IMR-90 (cell line): ENCODE measurements at regions not wholly inside any gene's neighbourhood (a gene's known extent, or its start where the extent isn't known, plus 50 kb on each side); places are given as distances from the start of the nearest gene placed in this dataset.

Source experiments
- BHLHE40 ChIP-seq: fragments of 150-350 bp; IDR thresholded peaks from 2 replicates; pipeline ENCODE4 v1.6.1; 2016; ENCODE audit warnings: mild to moderate bottlenecking, low read depth, low read length
- CEBPB ChIP-seq: IDR thresholded peaks from 2 replicates; pipeline ENCODE4 v1.6.1; 2012; ENCODE audit warnings: low read depth, low read length, improper control_type of control experiment
- CTCF ChIP-seq: conservative IDR thresholded peaks from 2 replicates; pipeline ENCODE4 v1.5.1; 2012; ENCODE audit warnings: mild to moderate bottlenecking, low read depth, low read length, improper control_type of control experiment
- POLR2A ChIP-seq: IDR thresholded peaks from 2 replicates; pipeline ENCODE4 v1.6.1; 2012; ENCODE audit warnings: mild to moderate bottlenecking, low read depth, low read length
- RCOR1 ChIP-seq: IDR thresholded peaks from 2 replicates; pipeline ENCODE4 v1.6.1; 2012; ENCODE audit warnings: mild to moderate bottlenecking, low read length, improper control_type of control experiment; ENCODE audit not compliant: insufficient replicate concordance
- RFX5 ChIP-seq: IDR thresholded peaks from 2 replicates; pipeline ENCODE4 v1.8.0; 2012; ENCODE audit warnings: low read depth, mild to moderate bottlenecking, low read length, moderate library complexity
- TF ChIP-seq, protein P1 (sequence below): fragments of 150-350 bp; IDR thresholded peaks from 2 replicates; pipeline ENCODE4 v1.6.1; 2017; ENCODE audit warnings: mild to moderate bottlenecking, antibody characterized with exemption, low read length, low read depth

- TF ChIP-seq, protein P1, sequence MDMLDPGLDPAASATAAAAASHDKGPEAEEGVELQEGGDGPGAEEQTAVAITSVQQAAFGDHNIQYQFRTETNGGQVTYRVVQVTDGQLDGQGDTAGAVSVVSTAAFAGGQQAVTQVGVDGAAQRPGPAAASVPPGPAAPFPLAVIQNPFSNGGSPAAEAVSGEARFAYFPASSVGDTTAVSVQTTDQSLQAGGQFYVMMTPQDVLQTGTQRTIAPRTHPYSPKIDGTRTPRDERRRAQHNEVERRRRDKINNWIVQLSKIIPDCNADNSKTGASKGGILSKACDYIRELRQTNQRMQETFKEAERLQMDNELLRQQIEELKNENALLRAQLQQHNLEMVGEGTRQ, result no peak
- TF ChIP-seq CTCF (no peak), RFX5 (no peak), POLR2A (no peak), BHLHE40 (no peak), RCOR1 (no peak), CEBPB (no peak)
Measured at GRCh38 chr16:35182943-35183550, 1723.6 kb downstream of the TP53TG3F start.
